SU-DHL-6 (cell line): ENCODE measurements at regions not wholly inside any gene's neighbourhood (a gene's known extent, or its start where the extent isn't known, plus 50 kb on each side); places are given as distances from the start of the nearest gene placed in this dataset.

Experiments used
- H2AFZ ChIP-seq: fragments of 200-600 bp; sonication (generic); 2 replicates; pipeline ENCODE4 v1.6.1; 2014; ENCODE audit warnings: low read depth, mild to moderate bottlenecking, moderate library complexity, mixed read lengths, antibody characterized with exemption, low read length; ENCODE audit not compliant: severe bottlenecking
- H3F3A ChIP-seq: fragments of 200-600 bp; shearing (Covaris generic); 2 replicates; pipeline ENCODE4 v1.6.0; 2016; ENCODE audit warnings: antibody characterized with exemption, mild to moderate bottlenecking; ENCODE audit not compliant: insufficient read depth
- H3K27ac ChIP-seq: fragments of 200-600 bp; sonication (generic); 2 replicates; pipeline ENCODE4 v1.5.1; 2016; ENCODE audit warnings: low read depth, mild to moderate bottlenecking, low read length, moderate library complexity, mixed read lengths
- H3K27me3 ChIP-seq: fragments of 200-600 bp; sonication (generic), shearing (Covaris generic); 2 replicates; pipeline ENCODE4 v1.6.0; 2014; ENCODE audit warnings: mild to moderate bottlenecking, low read length
- H3K36me3 ChIP-seq: fragments of 200-600 bp; sonication (generic); 2 replicates; pipeline ENCODE4 v1.6.1; 2014; ENCODE audit warnings: mild to moderate bottlenecking, low read length, mixed read lengths
- H3K4me2 ChIP-seq: fragments of 300-600, 200-600 bp; shearing (Covaris generic), sonication (generic); 2 replicates; pipeline ENCODE4 v1.6.0; 2014; ENCODE audit warnings: low read length, low read depth, mild to moderate bottlenecking; ENCODE audit not compliant: poor library complexity, severe bottlenecking
- H3K4me3 ChIP-seq: fragments of 200-600 bp; sonication (generic); 2 replicates; pipeline ENCODE4 v1.5.1; 2014; ENCODE audit warnings: antibody characterized with exemption, low read length, mild to moderate bottlenecking, mixed read lengths; ENCODE audit not compliant: insufficient read depth, poor library complexity, severe bottlenecking
- H3K79me2 ChIP-seq: fragments of 200-600 bp; sonication (generic); 2 replicates; pipeline ENCODE4 v1.6.1; 2014; ENCODE audit warnings: mild to moderate bottlenecking, low read length, moderate library complexity; ENCODE audit not compliant: insufficient read depth
- H3K9ac ChIP-seq: fragments of 200-600 bp; sonication (generic); 2 replicates; pipeline ENCODE4 v1.7.0; 2014; ENCODE audit warnings: mild to moderate bottlenecking, low read length
- H3K9me2 ChIP-seq: fragments of 200-600 bp; sonication (generic); replicated peaks from 2 replicates; pipeline ENCODE4 v1.6.1; 2014; ENCODE audit warnings: low read length; ENCODE audit not compliant: insufficient read depth
- H3K9me3 ChIP-seq: fragments of 200-600 bp; sonication (generic); 2 replicates; pipeline ENCODE4 v1.6.1; 2014; ENCODE audit warnings: low read length, mixed read lengths; ENCODE audit not compliant: insufficient read depth
- H4K20me1 ChIP-seq: fragments of 200-600 bp; sonication (generic); 2 replicates; pipeline ENCODE4 v1.6.1; 2014; ENCODE audit warnings: low read depth, mild to moderate bottlenecking, antibody characterized with exemption, low read length, moderate library complexity, mixed read lengths
- EZH2phosphoT487 ChIP-seq: fragments of 200-600 bp; sonication (generic), shearing (Covaris generic); conservative IDR thresholded peaks from 2 replicates; pipeline ENCODE4 v1.6.1; 2018; ENCODE audit warnings: mild to moderate bottlenecking, antibody characterized with exemption, low read length, moderate library complexity, mixed read lengths
- TF ChIP-seq, protein P1 (sequence below): fragments of 200-600 bp; sonication (generic); IDR thresholded peaks from one replicate; pipeline ENCODE4 v1.5.1; 2017; ENCODE audit warnings: antibody characterized with exemption, mild to moderate bottlenecking, low read length, moderate library complexity; ENCODE audit not compliant: insufficient read depth, poor library complexity, severe bottlenecking

DNA sequence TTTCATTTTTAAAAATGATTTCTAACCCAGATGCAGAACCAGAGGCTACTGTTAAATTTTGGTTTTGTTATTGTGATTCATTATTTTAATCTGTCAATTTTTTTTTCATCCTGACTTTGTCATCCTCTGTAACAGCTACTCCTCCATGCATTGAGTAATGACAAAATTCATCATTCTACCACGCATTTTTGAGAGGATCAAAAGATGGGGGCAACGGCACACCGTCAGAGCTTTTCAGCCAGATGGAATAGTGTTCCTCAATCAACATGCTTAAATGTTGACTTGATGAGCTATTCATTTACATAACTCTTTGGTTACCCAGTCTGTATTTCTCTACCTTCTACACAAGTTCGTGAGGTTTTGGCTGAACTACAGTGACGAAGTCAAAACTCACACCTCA lies 486.3 kb downstream of the EFNB2 start:
- Histone ChIP-seq H3K4me3 (no peak overlapping the region), H3K36me3 (no peaks in the 10 kb centered on the region), H3F3A (no peaks in the 10 kb centered on the region), H3K79me2 (no peaks in the 10 kb centered on the region), H3K27ac (no peak overlapping the region), H3K4me2 (no peak overlapping the region), H2AFZ (no peak overlapping the region), H3K9ac (no peak overlapping the region), H3K9me3 (no peaks in the 10 kb centered on the region), H3K9me2 (no peaks in the 10 kb centered on the region), H4K20me1 (no peaks in the 10 kb centered on the region), H3K27me3 (no peaks in the 10 kb centered on the region)
- TF ChIP-seq, protein P1, sequence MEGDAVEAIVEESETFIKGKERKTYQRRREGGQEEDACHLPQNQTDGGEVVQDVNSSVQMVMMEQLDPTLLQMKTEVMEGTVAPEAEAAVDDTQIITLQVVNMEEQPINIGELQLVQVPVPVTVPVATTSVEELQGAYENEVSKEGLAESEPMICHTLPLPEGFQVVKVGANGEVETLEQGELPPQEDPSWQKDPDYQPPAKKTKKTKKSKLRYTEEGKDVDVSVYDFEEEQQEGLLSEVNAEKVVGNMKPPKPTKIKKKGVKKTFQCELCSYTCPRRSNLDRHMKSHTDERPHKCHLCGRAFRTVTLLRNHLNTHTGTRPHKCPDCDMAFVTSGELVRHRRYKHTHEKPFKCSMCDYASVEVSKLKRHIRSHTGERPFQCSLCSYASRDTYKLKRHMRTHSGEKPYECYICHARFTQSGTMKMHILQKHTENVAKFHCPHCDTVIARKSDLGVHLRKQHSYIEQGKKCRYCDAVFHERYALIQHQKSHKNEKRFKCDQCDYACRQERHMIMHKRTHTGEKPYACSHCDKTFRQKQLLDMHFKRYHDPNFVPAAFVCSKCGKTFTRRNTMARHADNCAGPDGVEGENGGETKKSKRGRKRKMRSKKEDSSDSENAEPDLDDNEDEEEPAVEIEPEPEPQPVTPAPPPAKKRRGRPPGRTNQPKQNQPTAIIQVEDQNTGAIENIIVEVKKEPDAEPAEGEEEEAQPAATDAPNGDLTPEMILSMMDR, result no peak
- no peak for TF ChIP-seq EZH2phosphoT487

DNA sequence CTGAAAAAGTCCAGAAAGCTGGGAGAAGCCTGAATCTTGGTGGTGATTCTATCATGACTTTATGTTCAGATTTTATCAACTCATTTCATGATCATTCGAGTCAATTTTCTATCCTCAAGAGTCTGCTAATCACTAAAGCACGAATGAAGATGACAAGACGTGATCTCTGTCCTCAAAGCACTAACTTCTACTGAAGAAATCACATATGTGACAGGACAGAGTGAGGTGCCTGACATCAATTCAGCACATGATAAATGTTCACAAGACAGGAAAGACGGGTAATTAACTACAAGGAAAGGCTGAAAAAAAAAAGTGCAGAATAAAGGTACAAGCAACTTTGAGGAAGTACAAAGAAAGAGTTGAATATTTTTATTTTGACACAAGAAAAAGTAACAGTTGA lies 487.1 kb downstream of the EFNB2 start:
- H3K4me2 ChIP-seq, result no peak overlapping the region
- no peak overlapping the region for H3K9ac ChIP-seq
- no peaks in the 10 kb centered on the region for H3K36me3 ChIP-seq
- H3K27me3 ChIP-seq, result no peaks in the 10 kb centered on the region
- H4K20me1 ChIP-seq, result no peaks in the 10 kb centered on the region
- H3F3A ChIP-seq, result no peaks in the 10 kb centered on the region
- H3K9me2 ChIP-seq, result no peaks in the 10 kb centered on the region
- H3K27ac ChIP-seq, result no peak overlapping the region
- no peaks in the 10 kb centered on the region for H3K79me2 ChIP-seq
- H3K9me3 ChIP-seq, result no peaks in the 10 kb centered on the region
- H2AFZ ChIP-seq, result no peak overlapping the region
- no peak overlapping the region for H3K4me3 ChIP-seq
- TF ChIP-seq, protein P1, result no peak
- TF ChIP-seq EZH2phosphoT487, result no peak

DNA sequence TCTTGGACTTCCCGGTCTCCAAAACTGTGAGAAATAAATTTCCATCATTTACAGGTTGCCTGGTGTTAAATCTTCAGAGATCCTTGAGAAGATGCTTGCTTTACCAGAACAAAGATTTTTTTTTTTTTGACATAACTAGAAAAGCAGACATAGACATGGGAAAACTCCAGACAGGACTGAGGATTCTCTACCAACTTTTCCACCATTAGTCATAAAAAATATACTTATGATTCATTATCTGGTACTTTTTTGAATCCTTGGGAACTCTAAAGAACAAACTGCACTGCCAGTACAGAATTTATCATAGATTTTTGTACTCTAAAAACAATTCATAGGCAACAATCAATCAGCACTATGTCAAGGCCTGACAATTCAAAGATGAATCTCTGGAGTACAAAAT lies 487.6 kb downstream of the EFNB2 start:
- no peaks in the 10 kb centered on the region for H3K36me3 ChIP-seq
- no peak overlapping the region for H2AFZ ChIP-seq
- no peaks in the 10 kb centered on the region for H3K9me2 ChIP-seq
- H3K9ac ChIP-seq, result no peak overlapping the region
- no peaks in the 10 kb centered on the region for H3K27me3 ChIP-seq
- no peaks in the 10 kb centered on the region for H3K9me3 ChIP-seq
- no peaks in the 10 kb centered on the region for H3F3A ChIP-seq
- H3K4me3 ChIP-seq, result no peak overlapping the region
- no peaks in the 10 kb centered on the region for H4K20me1 ChIP-seq
- TF ChIP-seq EZH2phosphoT487, result no peak
- TF ChIP-seq, protein P1, result no peak
- H3K27ac ChIP-seq, result no peak overlapping the region
- H3K79me2 ChIP-seq, result no peaks in the 10 kb centered on the region
- no peak overlapping the region for H3K4me2 ChIP-seq

DNA sequence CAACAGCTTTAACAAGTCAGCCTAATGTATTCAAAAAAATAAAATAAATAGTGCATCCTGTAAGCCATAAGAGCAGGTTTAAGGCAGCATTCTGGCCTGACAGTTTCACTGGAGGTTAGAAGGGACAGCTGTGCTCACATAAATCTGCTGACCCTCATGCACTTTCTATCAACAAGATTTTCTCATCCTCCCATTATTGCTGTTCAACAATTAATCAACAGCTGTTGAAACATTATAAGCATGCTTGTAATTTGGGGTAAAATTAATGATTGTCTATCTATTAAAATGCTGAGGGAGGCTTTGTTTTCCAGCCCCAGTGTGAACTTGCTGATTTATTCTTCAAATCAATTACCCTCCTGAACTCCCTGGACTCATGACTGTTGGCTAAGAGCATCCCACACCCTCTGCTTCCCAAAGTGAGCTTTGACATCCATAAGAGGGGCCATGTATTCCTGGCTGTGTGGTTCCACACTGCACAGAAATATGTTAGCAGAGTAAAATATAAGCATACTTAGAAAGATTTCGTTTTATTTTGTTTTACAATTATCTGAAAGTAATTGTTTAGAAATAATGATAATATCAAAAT lies 492.4 kb downstream of the EFNB2 start:
- Histone ChIP-seq H3K4me2 (no peak overlapping the region), H3K36me3 (no peaks in the 10 kb centered on the region), H3K4me3 (no peak overlapping the region), H3K9me3 (no peaks in the 10 kb centered on the region), H4K20me1 (no peaks in the 10 kb centered on the region), H3F3A (no peaks in the 10 kb centered on the region), H3K27me3 (no peaks in the 10 kb centered on the region), H3K9ac (no peak overlapping the region), H3K79me2 (no peaks in the 10 kb centered on the region), H3K9me2 (no peaks in the 10 kb centered on the region), H3K27ac (no peak overlapping the region), H2AFZ (no peak overlapping the region)
- no peak for TF ChIP-seq EZH2phosphoT487
- TF ChIP-seq, protein P1, result no peak
